ENCODE measurements at regions not wholly inside any gene's neighbourhood (a gene's known extent, or its start where the extent isn't known, plus 50 kb on each side); places are given as distances from the start of the nearest gene placed in this dataset.

GRCh38 chr6:16055852-16056251, 73.0 kb upstream of the MYLIP start (continued):
- TF ChIP-seq REST (IDR thresholded peaks at IDR 0.05; ENCODE audit: low read depth) = no peak
- no peak for TF ChIP-seq POLR2A (IDR thresholded peaks at IDR 0.05; ENCODE audit: borderline replicate concordance, extremely low read depth, insufficient read depth, insufficient read length)

- H3K27me3 ChIP-seq (ENCODE audit: insufficient read depth, low read length) = no peaks in the 10 kb centered on the region
- no peak overlapping the region for H2AFZ ChIP-seq (ENCODE audit: low read depth, low read length, poor library complexity, severe bottlenecking)
- H3K4me3 ChIP-seq (replicated peaks in 1 of 2; ENCODE audit: low read depth in 1 of 2, low read length in 2 of 2) = no peak overlapping the region
- H3K9ac ChIP-seq (ENCODE audit: low read length) = no peak overlapping the region
- no peaks in the 10 kb centered on the region for H3K9me2 ChIP-seq (ENCODE audit: insufficient read depth)
- TF ChIP-seq ZBTB33 (IDR thresholded peaks at IDR 0.05; ENCODE audit: extremely low read depth, insufficient replicate concordance, low read length) (no peak), SRF (IDR thresholded peaks at IDR 0.05; ENCODE audit: low read depth) (no peak), MAX (IDR thresholded peaks at IDR 0.05) (no peak), ZNF274 (IDR thresholded peaks at IDR 0.05; ENCODE audit: low read depth, low read length) (no peak), ATF3 (IDR thresholded peaks at IDR 0.05) (no peak)
- no peak for DNase-seq (ENCODE audit: low read depth, low spot score)
- no peaks in the 10 kb centered on the region for H3K79me2 ChIP-seq (ENCODE audit: insufficient read depth, low read length)
- no TSS peak for BruUV-seq (replicated peaks)
- no peaks in the 10 kb centered on the region for H4K20me1 ChIP-seq (ENCODE audit: insufficient read depth)
- no peaks in the 10 kb centered on the region for H3K9me3 ChIP-seq (ENCODE audit: control insufficient read depth in 1 of 2, insufficient read depth in 1 of 2, low read depth in 1 of 2, low read length in 2 of 2)
- no peak overlapping the region for H3K4me2 ChIP-seq (ENCODE audit: low read length)
- no peaks in the 10 kb centered on the region for H3K4me1 ChIP-seq (ENCODE audit: control insufficient read depth in 1 of 2, insufficient read depth in 2 of 2, low read length in 2 of 2)
- no peak for ATAC-seq
- ChIA-PET POLR2A (no interaction called here), RAD21 (ENCODE audit: low non-redundant PET in 1 of 2, low total read pairs in 2 of 2, uncharacterized antibody in 2 of 2, unreplicated experiment in 2 of 2) (no interaction called here), CTCF (no interaction called here)
- H3K27ac ChIP-seq (ENCODE audit: low read depth, low read length) = no peak overlapping the region
- H3K36me3 ChIP-seq (ENCODE audit: control insufficient read depth in 1 of 2, insufficient read depth in 2 of 2, low read length in 2 of 2) = no peaks in the 10 kb centered on the region
- intact Hi-C loops (cut with micrococcal nuclease) = no loop called here
Measured at GRCh38 chr6:16049168-16049567, 79.7 kb upstream of the MYLIP start.
